H9 (cell line): ENCODE measurements at regions not wholly inside any gene's neighbourhood (a gene's known extent, or its start where the extent isn't known, plus 50 kb on each side); places are given as distances from the start of the nearest gene placed in this dataset.

Experiments
- DNase-seq: peaks from one replicate; pipeline ENCODE4 v3.0.0-alpha.2; 2017
- H2AFZ ChIP-seq: one replicate; pipeline ENCODE4 v1.6.1; 2013; ENCODE audit warnings: mild to moderate bottlenecking, low read length, control low read depth, moderate library complexity
- H2AK5ac ChIP-seq: 2 replicates; pipeline ENCODE4 v1.6.1; 2013; ENCODE audit warnings: low read length, control low read depth, mixed read lengths; ENCODE audit not compliant: insufficient read length
- H2BK120ac ChIP-seq: one replicate; pipeline ENCODE4 v1.6.1; 2013; ENCODE audit warnings: low read depth, mild to moderate bottlenecking, low read length, control low read depth, inconsistent platforms; ENCODE audit not compliant: poor library complexity, severe bottlenecking
- H2BK12ac ChIP-seq: 2 replicates; pipeline ENCODE4 v1.6.1; 2013; ENCODE audit warnings: low read length, control low read depth, mixed read lengths, low read depth; ENCODE audit not compliant: insufficient read length
- H2BK15ac ChIP-seq: 2 replicates; pipeline ENCODE4 v1.6.1; 2013; ENCODE audit warnings: low read depth, low read length, control low read depth
- H2BK20ac ChIP-seq: one replicate; pipeline ENCODE4 v1.6.1; 2013; ENCODE audit warnings: low read depth, mild to moderate bottlenecking, low read length, control low read depth, inconsistent platforms; ENCODE audit not compliant: poor library complexity, severe bottlenecking
- H2BK5ac ChIP-seq: 2 replicates; pipeline ENCODE4 v1.6.1; 2013; ENCODE audit warnings: low read length, control low read depth, mixed read lengths; ENCODE audit not compliant: insufficient read length
- H3K14ac ChIP-seq: 2 replicates; pipeline ENCODE4 v1.6.1; 2013; ENCODE audit warnings: low read length, control low read depth; ENCODE audit not compliant: insufficient read depth
- H3K18ac ChIP-seq: 2 replicates; pipeline ENCODE4 v1.6.1; 2013; ENCODE audit warnings: low read depth, mild to moderate bottlenecking, mixed read lengths, low read length, control low read depth; ENCODE audit not compliant: insufficient read length
- H3K23ac ChIP-seq: 2 replicates; pipeline ENCODE4 v1.6.1; 2013; ENCODE audit warnings: low read length, control low read depth, mixed read lengths, low read depth; ENCODE audit not compliant: insufficient read length
- H3K23me2 ChIP-seq: 2 replicates; pipeline ENCODE4 v1.6.1; 2013; ENCODE audit warnings: low read depth, mild to moderate bottlenecking, mixed read lengths, low read length, control low read depth; ENCODE audit not compliant: insufficient read length, poor library complexity, severe bottlenecking
- H3K27ac ChIP-seq: 2 replicates; pipeline ENCODE4 v1.5.1; 2013; ENCODE audit warnings: low read length, control low read depth, mixed read lengths, low read depth; ENCODE audit not compliant: insufficient read length
- H3K27me3 ChIP-seq: 2 replicates; pipeline ENCODE4 v1.6.1; 2013; ENCODE audit warnings: low read length, control low read depth, inconsistent platforms; ENCODE audit not compliant: insufficient read depth
- H3K4ac ChIP-seq: 2 replicates; pipeline ENCODE4 v1.6.1; 2013; ENCODE audit warnings: low read depth, mild to moderate bottlenecking, control low read depth, inconsistent platforms, low read length, moderate library complexity
- H3K4me1 ChIP-seq: 2 replicates; pipeline ENCODE4 v1.6.1; 2013; ENCODE audit warnings: low read length, control low read depth, inconsistent platforms; ENCODE audit not compliant: insufficient read depth
- H3K4me2 ChIP-seq: 2 replicates; pipeline ENCODE4 v1.6.1; 2013; ENCODE audit warnings: low read length, control low read depth, mixed read lengths; ENCODE audit not compliant: insufficient read length, insufficient read depth
- H3K56ac ChIP-seq: 2 replicates; pipeline ENCODE4 v1.6.1; 2013; ENCODE audit warnings: low read depth, mild to moderate bottlenecking, mixed read lengths, low read length, control low read depth; ENCODE audit not compliant: insufficient read length
- H3K79me1 ChIP-seq: 2 replicates; pipeline ENCODE4 v1.6.1; 2013; ENCODE audit warnings: low read depth, mild to moderate bottlenecking, moderate library complexity, low read length, control low read depth, inconsistent platforms; ENCODE audit not compliant: insufficient read depth, poor library complexity, severe bottlenecking
- H3K79me2 ChIP-seq: 2 replicates; pipeline ENCODE4 v1.6.1; 2013; ENCODE audit warnings: low read length, control low read depth, inconsistent platforms; ENCODE audit not compliant: insufficient read depth
- H3K9ac ChIP-seq: 2 replicates; pipeline ENCODE4 v1.6.1; 2013; ENCODE audit warnings: low read length, control low read depth, mixed read lengths; ENCODE audit not compliant: insufficient read length; ENCODE audit errors: extremely low read depth
- H3K9me3 ChIP-seq: one replicate; pipeline ENCODE4 v1.6.1; 2013; ENCODE audit warnings: low read depth, low read length, inconsistent platforms; ENCODE audit not compliant: control insufficient read depth
- H3T11ph ChIP-seq: one replicate; pipeline ENCODE4 v1.6.1; 2013; ENCODE audit warnings: mild to moderate bottlenecking, low read length, control low read depth, inconsistent platforms
- H4K20me1 ChIP-seq: one replicate; pipeline ENCODE4 v1.6.1; 2013; ENCODE audit not compliant: control insufficient read depth, insufficient read length, insufficient read depth
- H4K5ac ChIP-seq: 2 replicates; pipeline ENCODE4 v1.6.1; 2013; ENCODE audit warnings: low read depth, mild to moderate bottlenecking, mixed read lengths, low read length, control low read depth; ENCODE audit not compliant: insufficient read length
- H4K8ac ChIP-seq: replicated peaks from 2 replicates; pipeline ENCODE4 v1.6.1; 2013; ENCODE audit warnings: low read length, control low read depth, mixed read lengths, low read depth; ENCODE audit not compliant: insufficient read length
- H4K91ac ChIP-seq: 2 replicates; pipeline ENCODE4 v1.6.1; 2013; ENCODE audit warnings: low read depth, mild to moderate bottlenecking, moderate library complexity, mixed read lengths, low read length, control low read depth; ENCODE audit not compliant: insufficient read length
- H3K27ac Mint-ChIP-seq, 3 experiments: 2 replicates in 2 of 3; 3 replicates in 1 of 3; pipeline ENCODE4 v1.8.0; 2020 to 2021; ENCODE audit warnings: mixed read lengths in 3 of 3, mild to moderate bottlenecking in 1 of 3, moderate library complexity in 1 of 3
- H3K27me3 Mint-ChIP-seq: 2 replicates; pipeline ENCODE4 v1.8.0; 2021; ENCODE audit warnings: low read depth, mild to moderate bottlenecking, moderate library complexity, mixed read lengths
- H3K36me3 Mint-ChIP-seq, 3 experiments: 2 replicates in 2 of 3; 3 replicates in 1 of 3; pipeline ENCODE4 v1.8.0; 2020 to 2021; ENCODE audit warnings: low read depth in 3 of 3, mixed read lengths in 3 of 3; ENCODE audit not compliant: insufficient read depth in 1 of 3
- H3K4me1 Mint-ChIP-seq, 2 experiments: 2 replicates each; pipeline ENCODE4 v1.8.0; 2020; ENCODE audit warnings: mixed read lengths in 2 of 2
- H3K4me3 Mint-ChIP-seq, 2 experiments: 2 replicates in 1 of 2; 3 replicates in 1 of 2; pipeline ENCODE4 v1.8.0; 2020 to 2021; ENCODE audit warnings: mild to moderate bottlenecking in 2 of 2, mixed read lengths in 2 of 2, moderate library complexity in 1 of 2
- H3K9me3 Mint-ChIP-seq, 2 experiments: 2 replicates in 1 of 2; 3 replicates in 1 of 2; pipeline ENCODE4 v1.8.0; 2020; ENCODE audit warnings: mild to moderate bottlenecking in 2 of 2, mixed read lengths in 2 of 2, moderate library complexity in 1 of 2
- CTCF ChIP-seq: fragments of 200-600 bp; sonication (generic); conservative IDR thresholded peaks from 3 replicates; pipeline ENCODE4 v1.8.0; 2021; ENCODE audit warnings: antibody characterized with exemption, mild to moderate bottlenecking
- whole genome bisulfite sequencing: extraction: QIAGEN DNeasy Blood & Tissue Kit; methylation state at CpG from one replicate; pipeline ENCODE4 v1.1.7; 2013; ENCODE audit warnings: missing lambda C conversion rate, low lambda C conversion rate, mixed read lengths; ENCODE audit not compliant: insufficient read length; ENCODE audit errors: extremely low coverage; 5-methylcytosine and 5-hydroxymethylcytosine counted together

GRCh38 chr9:89768650-89769071 lies 163.8 kb downstream of the GADD45G start:
- no CpG with 5 or more reads among the region's 7 CpGs for WGBS
- H3K18ac ChIP-seq: no peak overlapping the region
- Mint-ChIP-seq H3K27ac (no peak overlapping the region; a peak in 1 of 7 replicates), H3K9me3 (no peaks in the 10 kb centered on the region; a peak in 1 of 5 replicates), H3K36me3 (no peaks in the 10 kb centered on the region), H3K4me1 (0 out of 4 replicates have a peak, but pooled peaks cover 0 to 4% of the 10 kb centered on the region in 2 experiments), H3K4me3 (no peak overlapping the region), H3K27me3 (peaks cover 3% of the 10 kb centered on the region; the same call in 1 of the 2 replicates)
- no peak overlapping the region for H2BK15ac ChIP-seq
- no peak overlapping the region for H3K14ac ChIP-seq
- H3K27ac ChIP-seq: no peak overlapping the region
- no peak overlapping the region for H3K56ac ChIP-seq
- H3K79me1 ChIP-seq: no peaks in the 10 kb centered on the region
- H2AFZ ChIP-seq: no peak overlapping the region
- DNase-seq: no peak
- H3K9me3 ChIP-seq: no peaks in the 10 kb centered on the region
- no peak overlapping the region for H4K5ac ChIP-seq
- no peak overlapping the region for H2BK120ac ChIP-seq
- no peak overlapping the region for H4K91ac ChIP-seq
- no peak for TF ChIP-seq CTCF
- H3K27me3 ChIP-seq: no peaks in the 10 kb centered on the region
- H2AK5ac ChIP-seq: no peak overlapping the region
- no peaks in the 10 kb centered on the region for H3K23me2 ChIP-seq
- no peak overlapping the region for H4K8ac ChIP-seq
- H3K4me1 ChIP-seq: no peaks in the 10 kb centered on the region
- H3K4ac ChIP-seq: no peak overlapping the region
- no peak overlapping the region for H3K23ac ChIP-seq
- H3K9ac ChIP-seq: no peak overlapping the region
- H2BK20ac ChIP-seq: no peak overlapping the region
- no peak overlapping the region for H2BK12ac ChIP-seq
- no peaks in the 10 kb centered on the region for H3K79me2 ChIP-seq
- H3K4me2 ChIP-seq: no peak overlapping the region
- no peak overlapping the region for H3T11ph ChIP-seq
- H4K20me1 ChIP-seq: no peaks in the 10 kb centered on the region
- no peak overlapping the region for H2BK5ac ChIP-seq
